ENCODE measurements at regions not wholly inside any gene's neighbourhood (a gene's known extent, or its start where the extent isn't known, plus 50 kb on each side); places are given as distances from the start of the nearest gene placed in this dataset.

GRCh38 chr22:34159491-34159890 is 239.2 kb upstream of the LARGE1 start:
- Histone ChIP-seq H3K79me2 (ENCODE audit: control insufficient read depth, insufficient read depth, low read length) (no peaks in the 10 kb centered on the region), H3K4me3 (ENCODE audit: control insufficient read depth in 2 of 3, extremely low read depth in 1 of 3, insufficient read depth in 2 of 3, low read depth in 1 of 3, low read length in 3 of 3) (no peak overlapping the region), H3K36me3 (ENCODE audit: control insufficient read depth in 2 of 2, extremely low read depth in 1 of 2, insufficient read depth in 2 of 2, low read length in 2 of 2) (no peaks in the 10 kb centered on the region), H2AFZ (ENCODE audit: control insufficient read depth, low read length) (no peak overlapping the region), H3K4me1 (ENCODE audit: control insufficient read depth, extremely low read depth, insufficient read depth, low read length) (no peaks in the 10 kb centered on the region), H4K20me1 (ENCODE audit: control insufficient read depth, extremely low read depth, insufficient read depth, low read length) (no peaks in the 10 kb centered on the region), H3K4me2 (ENCODE audit: control insufficient read depth, extremely low read depth, insufficient read depth, low read depth, low read length) (no peak overlapping the region), H3K27me3 (ENCODE audit: control insufficient read depth, extremely low read depth, insufficient read depth, low read length) (no peaks in the 10 kb centered on the region), H3K9ac (ENCODE audit: control insufficient read depth, extremely low read depth, insufficient read depth, low read length) (no peak overlapping the region), H3K9me3 (ENCODE audit: control insufficient read depth, low read depth, low read length) (no peaks in the 10 kb centered on the region), H3K9me1 (ENCODE audit: control insufficient read depth, extremely low read depth, insufficient read depth, low read length) (no peaks in the 10 kb centered on the region), H3K27ac (ENCODE audit: control insufficient read depth, insufficient read depth, low read length) (no peak overlapping the region)
- TF ChIP-seq, protein P1, sequence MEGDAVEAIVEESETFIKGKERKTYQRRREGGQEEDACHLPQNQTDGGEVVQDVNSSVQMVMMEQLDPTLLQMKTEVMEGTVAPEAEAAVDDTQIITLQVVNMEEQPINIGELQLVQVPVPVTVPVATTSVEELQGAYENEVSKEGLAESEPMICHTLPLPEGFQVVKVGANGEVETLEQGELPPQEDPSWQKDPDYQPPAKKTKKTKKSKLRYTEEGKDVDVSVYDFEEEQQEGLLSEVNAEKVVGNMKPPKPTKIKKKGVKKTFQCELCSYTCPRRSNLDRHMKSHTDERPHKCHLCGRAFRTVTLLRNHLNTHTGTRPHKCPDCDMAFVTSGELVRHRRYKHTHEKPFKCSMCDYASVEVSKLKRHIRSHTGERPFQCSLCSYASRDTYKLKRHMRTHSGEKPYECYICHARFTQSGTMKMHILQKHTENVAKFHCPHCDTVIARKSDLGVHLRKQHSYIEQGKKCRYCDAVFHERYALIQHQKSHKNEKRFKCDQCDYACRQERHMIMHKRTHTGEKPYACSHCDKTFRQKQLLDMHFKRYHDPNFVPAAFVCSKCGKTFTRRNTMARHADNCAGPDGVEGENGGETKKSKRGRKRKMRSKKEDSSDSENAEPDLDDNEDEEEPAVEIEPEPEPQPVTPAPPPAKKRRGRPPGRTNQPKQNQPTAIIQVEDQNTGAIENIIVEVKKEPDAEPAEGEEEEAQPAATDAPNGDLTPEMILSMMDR (optimal IDR thresholded peaks at IDR 0.05 in 1 of 3, IDR thresholded peaks at IDR 0.05 in 1 of 3, conservative IDR thresholded peaks at IDR 0.05 in 1 of 3; ENCODE audit: extremely low read depth in 1 of 3, insufficient read depth in 2 of 3, low read length in 3 of 3): no peak
- TF ChIP-seq EZH2 (IDR thresholded peaks at IDR 0.05; ENCODE audit: low read length): no peak
- FAIRE-seq: no peak
- no peak for DNase-seq (ENCODE audit: low read depth, low spot score)
- dilution Hi-C loops (cut with MboI; ENCODE audit: extremely low pct_ligation_motif_present, low sequenced_read_pairs): no loop called here

DNA sequence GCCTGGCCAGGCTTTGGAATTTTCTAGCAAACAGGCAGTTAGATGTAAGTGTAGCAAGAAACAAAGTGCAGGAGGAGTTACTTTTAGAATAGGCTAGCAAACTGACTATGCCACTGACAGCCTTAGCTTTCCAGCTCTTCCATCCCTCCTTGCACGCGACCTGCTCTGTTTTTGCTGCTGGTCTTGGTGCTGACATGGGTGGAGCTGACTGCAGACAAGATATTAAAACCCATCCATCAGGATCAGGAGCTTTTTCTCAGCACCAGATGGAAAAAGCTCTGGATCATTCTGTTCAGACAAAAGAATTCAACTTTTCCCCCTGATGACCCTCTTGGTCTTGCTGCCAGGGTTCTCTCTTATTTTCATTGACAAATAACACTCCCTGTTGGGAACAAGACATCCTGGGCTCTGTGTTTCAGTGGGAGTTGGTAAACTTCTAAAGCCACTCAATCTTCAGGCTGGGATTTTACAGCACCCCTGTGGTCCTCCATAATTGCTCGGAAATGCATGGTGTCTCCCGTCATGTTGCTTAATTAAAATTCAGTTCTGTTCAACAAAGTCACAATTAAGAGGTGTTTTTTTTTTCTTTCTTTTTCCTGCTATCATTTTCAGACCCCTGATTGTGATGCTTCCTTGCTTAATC is 240.0 kb upstream of the LARGE1 start:
- no peak for TF ChIP-seq EZH2 (IDR thresholded peaks at IDR 0.05; ENCODE audit: low read length)
- TF ChIP-seq, protein P1 (optimal IDR thresholded peaks at IDR 0.05 in 1 of 3, IDR thresholded peaks at IDR 0.05 in 1 of 3, conservative IDR thresholded peaks at IDR 0.05 in 1 of 3; ENCODE audit: extremely low read depth in 1 of 3, insufficient read depth in 2 of 3, low read length in 3 of 3): no peak
- FAIRE-seq: no peak
- DNase-seq (ENCODE audit: low read depth, low spot score): no peak
- H3K27me3 ChIP-seq (ENCODE audit: control insufficient read depth, extremely low read depth, insufficient read depth, low read length): no peaks in the 10 kb centered on the region
- H3K4me1 ChIP-seq (ENCODE audit: control insufficient read depth, extremely low read depth, insufficient read depth, low read length): no peaks in the 10 kb centered on the region
- no peaks in the 10 kb centered on the region for H3K9me3 ChIP-seq (ENCODE audit: control insufficient read depth, low read depth, low read length)
- H3K9ac ChIP-seq (ENCODE audit: control insufficient read depth, extremely low read depth, insufficient read depth, low read length): no peak overlapping the region
- no peaks in the 10 kb centered on the region for H3K36me3 ChIP-seq (ENCODE audit: control insufficient read depth in 2 of 2, extremely low read depth in 1 of 2, insufficient read depth in 2 of 2, low read length in 2 of 2)
- H2AFZ ChIP-seq (ENCODE audit: control insufficient read depth, low read length): no peak overlapping the region
- H3K4me2 ChIP-seq (ENCODE audit: control insufficient read depth, extremely low read depth, insufficient read depth, low read depth, low read length): no peak overlapping the region
- no peaks in the 10 kb centered on the region for H3K79me2 ChIP-seq (ENCODE audit: control insufficient read depth, insufficient read depth, low read length)
- dilution Hi-C loops (cut with MboI; ENCODE audit: extremely low pct_ligation_motif_present, low sequenced_read_pairs): no loop called here
- no peak overlapping the region for H3K27ac ChIP-seq (ENCODE audit: control insufficient read depth, insufficient read depth, low read length)
- H3K4me3 ChIP-seq (ENCODE audit: control insufficient read depth in 2 of 3, extremely low read depth in 1 of 3, insufficient read depth in 2 of 3, low read depth in 1 of 3, low read length in 3 of 3): no peak overlapping the region
- no peaks in the 10 kb centered on the region for H3K9me1 ChIP-seq (ENCODE audit: control insufficient read depth, extremely low read depth, insufficient read depth, low read length)
- H4K20me1 ChIP-seq (ENCODE audit: control insufficient read depth, extremely low read depth, insufficient read depth, low read length): no peaks in the 10 kb centered on the region

All from keratinocyte (primary cell).